ENCODE measurements at regions not wholly inside any gene's neighbourhood (a gene's known extent, or its start where the extent isn't known, plus 50 kb on each side); places are given as distances from the start of the nearest gene placed in this dataset.

DNA sequence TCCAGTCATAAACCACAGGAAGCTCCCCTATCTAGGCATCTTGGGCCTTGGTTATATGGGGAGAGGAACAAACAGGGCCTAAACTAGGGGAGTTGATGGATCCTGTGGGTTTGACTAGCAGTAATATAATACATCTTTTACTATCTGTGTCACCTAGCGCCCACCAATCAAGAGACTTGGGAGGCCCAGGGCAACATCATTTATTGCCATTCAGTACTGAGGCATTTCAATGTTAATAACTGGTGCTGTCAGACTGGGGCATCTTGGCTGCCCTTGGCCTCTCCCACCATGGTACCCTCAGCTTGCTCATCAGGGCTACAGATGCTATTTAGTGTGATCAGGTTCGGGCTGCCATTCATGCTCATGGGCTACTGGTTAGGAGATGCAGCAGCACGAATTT is 320.7 kb downstream of the MYCN start:
- TF ChIP-seq, protein P1, sequence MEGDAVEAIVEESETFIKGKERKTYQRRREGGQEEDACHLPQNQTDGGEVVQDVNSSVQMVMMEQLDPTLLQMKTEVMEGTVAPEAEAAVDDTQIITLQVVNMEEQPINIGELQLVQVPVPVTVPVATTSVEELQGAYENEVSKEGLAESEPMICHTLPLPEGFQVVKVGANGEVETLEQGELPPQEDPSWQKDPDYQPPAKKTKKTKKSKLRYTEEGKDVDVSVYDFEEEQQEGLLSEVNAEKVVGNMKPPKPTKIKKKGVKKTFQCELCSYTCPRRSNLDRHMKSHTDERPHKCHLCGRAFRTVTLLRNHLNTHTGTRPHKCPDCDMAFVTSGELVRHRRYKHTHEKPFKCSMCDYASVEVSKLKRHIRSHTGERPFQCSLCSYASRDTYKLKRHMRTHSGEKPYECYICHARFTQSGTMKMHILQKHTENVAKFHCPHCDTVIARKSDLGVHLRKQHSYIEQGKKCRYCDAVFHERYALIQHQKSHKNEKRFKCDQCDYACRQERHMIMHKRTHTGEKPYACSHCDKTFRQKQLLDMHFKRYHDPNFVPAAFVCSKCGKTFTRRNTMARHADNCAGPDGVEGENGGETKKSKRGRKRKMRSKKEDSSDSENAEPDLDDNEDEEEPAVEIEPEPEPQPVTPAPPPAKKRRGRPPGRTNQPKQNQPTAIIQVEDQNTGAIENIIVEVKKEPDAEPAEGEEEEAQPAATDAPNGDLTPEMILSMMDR (IDR thresholded peaks at IDR 0.05; ENCODE audit: low read depth, low read length, missing input control) = no peak
- TF ChIP-seq SP1 (IDR thresholded peaks at IDR 0.05) (no peak), TAF1 (conservative IDR thresholded peaks at IDR 0.05) (no peak)
